ENCODE measurements at regions not wholly inside any gene's neighbourhood (a gene's known extent, or its start where the extent isn't known, plus 50 kb on each side); places are given as distances from the start of the nearest gene placed in this dataset.
"Not testable (repeated sequence)": the region's sequence is repeated elsewhere in the genome, so short reads cannot be mapped to it uniquely, and the experiment has no call there.

DNA sequence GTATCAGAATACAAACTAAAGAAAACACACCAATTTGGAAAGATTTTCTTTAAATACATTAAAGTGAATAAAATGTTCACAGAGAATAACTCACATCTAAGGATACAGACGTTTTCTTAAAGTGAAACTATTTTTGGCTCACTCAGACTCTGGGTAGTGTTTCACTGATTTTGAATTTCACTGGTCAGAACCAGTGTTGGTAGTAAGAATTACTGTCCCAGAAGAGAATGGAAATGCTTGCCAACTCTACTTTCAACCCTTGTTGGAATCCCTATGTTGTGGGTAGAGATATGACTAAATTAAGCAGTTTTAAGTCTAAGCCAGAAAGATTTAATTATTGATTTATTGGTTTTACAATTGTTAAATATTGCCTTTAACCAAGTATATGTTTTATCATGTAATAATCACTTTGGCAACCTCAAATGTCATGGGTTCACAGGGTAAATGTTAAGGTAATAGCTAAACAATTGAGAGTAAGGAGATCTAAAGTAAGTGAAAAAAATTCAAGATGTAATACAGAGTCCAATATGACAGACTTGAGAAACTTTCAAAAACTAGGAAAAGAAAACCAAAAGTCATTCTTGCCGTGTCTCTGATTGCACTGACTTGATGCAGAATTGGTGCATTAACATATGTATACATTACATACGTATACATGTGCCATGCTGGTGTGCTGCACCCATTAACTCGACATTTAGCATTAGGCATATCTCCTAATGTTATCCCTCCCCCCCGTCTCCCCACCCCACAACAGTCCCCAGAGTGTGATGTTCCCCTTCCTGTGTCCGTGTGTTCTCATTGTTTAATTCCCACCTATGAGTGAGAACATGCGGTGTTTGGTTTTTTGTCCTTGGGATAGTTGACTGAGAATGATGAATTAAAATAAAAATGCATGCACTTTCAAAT lies 1517.2 kb upstream of the TPTE start:
- not testable (repeated sequence) for H4K20me1 ChIP-seq, H3K4me2 ChIP-seq, H3K27me3 ChIP-seq, H3K27ac ChIP-seq, H3K4me1 ChIP-seq, H3K36me3 ChIP-seq, H3K4me3 ChIP-seq, H3K9ac ChIP-seq
- peaks cover 0 to 12% (median 6%) of the 10 kb centered on the region in 11 experiments; a peak in 18 of 22 replicates for H3K9me3 ChIP-seq (replicated peaks in 1 of 11)

DNA sequence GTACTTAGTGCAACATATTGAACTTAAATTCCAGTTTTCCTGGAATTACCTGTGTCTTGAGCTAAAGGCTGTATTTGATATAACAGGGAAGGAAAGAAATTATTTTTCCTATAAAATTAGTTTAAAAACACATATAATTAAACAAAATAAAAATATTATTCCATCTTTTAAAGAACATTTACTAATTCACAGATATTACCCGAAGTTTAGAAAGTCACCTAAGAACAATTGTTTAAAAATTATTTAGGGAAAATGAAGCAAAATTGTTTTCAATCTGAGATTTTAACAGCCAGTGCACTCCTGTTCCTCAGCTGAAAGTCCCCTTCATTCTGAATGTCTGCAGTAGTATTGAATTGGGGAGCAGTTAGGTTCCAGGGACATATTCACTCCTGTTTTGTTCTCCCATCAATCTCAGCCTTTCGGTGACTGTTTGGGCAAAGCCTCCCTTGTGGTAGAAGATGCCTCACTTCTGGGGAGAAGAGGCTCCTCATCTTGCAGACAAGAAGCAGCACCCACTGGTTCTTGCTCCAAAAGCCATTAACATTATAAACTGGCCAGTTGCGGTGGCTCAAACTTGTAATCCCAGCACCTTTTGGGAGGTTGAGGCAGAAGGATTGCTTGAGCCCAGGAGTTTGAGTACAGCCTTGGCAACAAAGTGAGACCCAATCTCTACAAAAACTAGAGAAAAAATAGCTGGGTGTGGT lies 1516.4 kb upstream of the TPTE start:
- H3K27ac ChIP-seq, H3K4me3 ChIP-seq, H3K4me2 ChIP-seq, H3K27me3 ChIP-seq, H3K9ac ChIP-seq, H4K20me1 ChIP-seq, H3K36me3 ChIP-seq, H3K4me1 ChIP-seq: not testable (repeated sequence)
- peaks cover 0 to 12% (median 6%) of the 10 kb centered on the region in 11 experiments; a peak in 18 of 22 replicates for H3K9me3 ChIP-seq (replicated peaks in 1 of 11)

GRCh38 chr21:9005671-9006070 lies 1515.7 kb upstream of the TPTE start:
- not testable (repeated sequence) for H3K9me3 ChIP-seq (replicated peaks in 1 of 11)

GRCh38 chr21:9006111-9006510 lies 1515.3 kb upstream of the TPTE start:
- H3K9me3 ChIP-seq (replicated peaks in 1 of 11); H3K27ac ChIP-seq; H3K36me3 ChIP-seq; H3K4me1 ChIP-seq; H3K4me2 ChIP-seq; H3K4me3 ChIP-seq; H3K27me3 ChIP-seq; H4K20me1 ChIP-seq; H3K9ac ChIP-seq: not testable (repeated sequence)

More at GRCh38 chr21:9005671-9006070, 1515.7 kb upstream of the TPTE start:
- not testable (repeated sequence) for H3K27me3 ChIP-seq, H3K36me3 ChIP-seq, H3K9ac ChIP-seq, H3K4me3 ChIP-seq, H3K27ac ChIP-seq, H3K4me2 ChIP-seq, H4K20me1 ChIP-seq, H3K4me1 ChIP-seq

- H4K20me1 ChIP-seq; H3K27me3 ChIP-seq; H3K9me3 ChIP-seq (replicated peaks in 1 of 11); H3K4me3 ChIP-seq; H3K4me2 ChIP-seq; H3K27ac ChIP-seq; H3K9ac ChIP-seq; H3K36me3 ChIP-seq; H3K4me1 ChIP-seq: not testable (repeated sequence)
These were observed 1514.6 kb upstream of the TPTE start for GRCh38 chr21:9006553-9007323.

DNA sequence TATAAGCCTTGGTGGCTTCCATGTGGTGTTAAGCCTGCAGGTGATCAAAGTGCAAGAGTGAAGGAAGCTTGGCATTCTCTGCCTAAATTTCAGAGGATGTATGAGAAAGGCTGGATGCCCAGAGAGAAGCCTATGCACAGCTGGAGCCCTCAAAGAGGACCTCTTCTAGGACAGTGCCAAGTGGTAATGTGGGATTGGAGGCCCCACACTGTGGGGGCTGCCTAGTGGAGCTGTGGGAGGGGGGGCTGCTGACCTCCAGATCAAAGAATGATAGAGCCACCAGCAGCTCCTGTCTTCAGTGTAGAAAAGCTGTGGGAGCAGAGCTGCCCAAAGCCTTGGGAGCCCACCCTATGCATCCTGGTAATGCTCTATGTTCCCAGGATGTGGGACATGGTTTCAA lies 1512.7 kb upstream of the TPTE start:
- no peaks in the 10 kb centered on the region for H3K4me1 ChIP-seq
- H3K27me3 ChIP-seq = no peaks in the 10 kb centered on the region
- no peak overlapping the region for H3K4me3 ChIP-seq
- H3K36me3 ChIP-seq = no peaks in the 10 kb centered on the region
- H3K9me3 ChIP-seq (replicated peaks in 1 of 11) = no peaks in the 10 kb centered on the region; a peak in 1 of 22 replicates
- H4K20me1 ChIP-seq = no peaks in the 10 kb centered on the region
- no peak for TF ChIP-seq Cebpa-rat (IDR thresholded peaks at IDR 0.05)
- H3K9ac ChIP-seq = no peak overlapping the region
- H3K27ac ChIP-seq = no peak overlapping the region
- H3K4me2 ChIP-seq = no peak overlapping the region

GRCh38 chr21:9009267-9010016 lies 1511.9 kb upstream of the TPTE start:
- not testable (repeated sequence) for H3K9ac ChIP-seq; H3K27me3 ChIP-seq; H3K9me3 ChIP-seq (replicated peaks in 1 of 11); H3K4me3 ChIP-seq; H3K4me1 ChIP-seq; H3K27ac ChIP-seq; H4K20me1 ChIP-seq; H3K4me2 ChIP-seq; H3K36me3 ChIP-seq

GRCh38 chr21:9010121-9010795 lies 1511.1 kb upstream of the TPTE start:
- not testable (repeated sequence) for H3K9me3 ChIP-seq (replicated peaks in 1 of 11); H3K4me3 ChIP-seq; H3K9ac ChIP-seq; H3K36me3 ChIP-seq; H3K27ac ChIP-seq; H4K20me1 ChIP-seq; H3K4me1 ChIP-seq; H3K4me2 ChIP-seq; H3K27me3 ChIP-seq

DNA sequence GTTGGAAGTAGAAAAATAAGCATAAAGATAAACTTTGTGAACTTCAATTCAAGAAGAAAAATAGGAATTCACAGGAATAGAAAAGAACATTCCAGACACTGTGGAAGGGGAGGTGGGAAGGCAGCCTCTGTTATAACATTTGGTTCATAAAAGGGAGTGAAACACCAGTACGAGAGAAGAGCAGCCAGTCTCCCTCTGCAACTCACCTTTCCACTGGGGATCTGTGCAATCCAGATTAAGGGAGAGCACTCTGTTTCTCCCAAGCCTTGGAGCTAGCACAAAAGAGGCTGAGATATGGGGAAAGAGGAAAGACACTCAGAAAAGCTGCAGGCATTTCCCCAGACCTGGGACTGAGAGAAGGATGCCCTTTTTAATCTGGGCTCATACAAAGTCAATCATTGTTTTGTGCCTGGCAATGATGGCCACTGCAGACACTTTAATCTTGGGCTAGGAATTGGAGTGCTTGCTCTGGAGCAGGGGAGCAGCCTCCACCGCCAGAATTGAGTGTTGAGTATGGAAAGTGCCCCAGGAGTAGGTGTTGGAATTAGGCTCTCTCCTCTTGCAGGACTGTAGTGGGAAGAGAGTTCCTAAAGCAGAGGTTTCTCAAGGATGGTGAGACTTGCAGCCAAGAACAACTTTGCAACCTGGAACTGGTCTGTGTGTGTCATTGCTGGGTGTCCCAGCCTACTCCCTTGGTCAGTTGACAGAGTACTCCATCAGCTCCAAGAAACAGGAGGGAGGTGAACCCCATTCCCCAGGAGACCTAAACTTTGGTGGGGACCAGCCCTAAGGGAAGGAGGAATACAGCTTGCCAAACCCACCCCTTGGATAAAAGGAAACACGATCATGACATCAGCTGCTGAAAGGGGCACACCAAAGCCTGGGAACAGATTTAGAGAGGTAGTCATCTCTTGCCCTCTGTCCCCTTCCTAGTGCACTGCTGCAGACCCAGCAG lies 1510.2 kb upstream of the TPTE start:
- not testable (repeated sequence) for H3K9me3 ChIP-seq (replicated peaks in 1 of 11); H3K9ac ChIP-seq; H3K4me1 ChIP-seq; H3K27ac ChIP-seq; H3K27me3 ChIP-seq; H3K4me3 ChIP-seq; H4K20me1 ChIP-seq; H3K4me2 ChIP-seq; H3K36me3 ChIP-seq

GRCh38 chr21:9011916-9012315 lies 1509.5 kb upstream of the TPTE start:
- not testable (repeated sequence) for H3K4me3 ChIP-seq; H3K9me3 ChIP-seq (replicated peaks in 1 of 11); H3K4me2 ChIP-seq; H3K27ac ChIP-seq; H4K20me1 ChIP-seq; H3K9ac ChIP-seq; H3K4me1 ChIP-seq; H3K27me3 ChIP-seq; H3K36me3 ChIP-seq

All from BLaER1 treated with 17β-estradiol and CSF1 and Interleukin-3, amounts not matched to agents 10 nM and 100 nM (cell line).